PFSK-1 (cell line): ENCODE measurements at regions not wholly inside any gene's neighbourhood (a gene's known extent, or its start where the extent isn't known, plus 50 kb on each side); places are given as distances from the start of the nearest gene placed in this dataset.

Source experiments
- FOXP2 ChIP-seq: optimal IDR thresholded peaks from 2 replicates; pipeline ENCODE3; 2011; ENCODE audit warnings: borderline replicate concordance, control low read depth, inconsistent platforms; ENCODE audit not compliant: insufficient read depth; ENCODE audit errors: extremely low read length, extremely low read depth
- POLR2AphosphoS5 ChIP-seq: IDR thresholded peaks from 2 replicates; pipeline ENCODE4 v1.6.1; 2012; ENCODE audit warnings: low read depth, mild to moderate bottlenecking, control low read depth, low read length, moderate library complexity
- SIN3A ChIP-seq: IDR thresholded peaks from 2 replicates; pipeline ENCODE4 v1.6.1; 2012; ENCODE audit warnings: mild to moderate bottlenecking, low read length, moderate library complexity, borderline replicate concordance; ENCODE audit not compliant: insufficient read depth
- TAF1 ChIP-seq: IDR thresholded peaks from 2 replicates; pipeline ENCODE4 v1.6.1; 2012; ENCODE audit warnings: low read length, control low read depth, borderline replicate concordance; ENCODE audit not compliant: insufficient read depth
- TF ChIP-seq, protein P1 (sequence below), 2 experiments: IDR thresholded peaks; 2 replicates each; pipeline versions ENCODE4 v1.6.1 to v1.8.0; 2011 to 2012; ENCODE audit warnings: low read depth in 2 of 2, low read length in 2 of 2, control low read depth in 1 of 2, inconsistent platforms in 1 of 2, mild to moderate bottlenecking in 1 of 2, moderate library complexity in 1 of 2; ENCODE audit not compliant: insufficient read depth in 1 of 2

DNA sequence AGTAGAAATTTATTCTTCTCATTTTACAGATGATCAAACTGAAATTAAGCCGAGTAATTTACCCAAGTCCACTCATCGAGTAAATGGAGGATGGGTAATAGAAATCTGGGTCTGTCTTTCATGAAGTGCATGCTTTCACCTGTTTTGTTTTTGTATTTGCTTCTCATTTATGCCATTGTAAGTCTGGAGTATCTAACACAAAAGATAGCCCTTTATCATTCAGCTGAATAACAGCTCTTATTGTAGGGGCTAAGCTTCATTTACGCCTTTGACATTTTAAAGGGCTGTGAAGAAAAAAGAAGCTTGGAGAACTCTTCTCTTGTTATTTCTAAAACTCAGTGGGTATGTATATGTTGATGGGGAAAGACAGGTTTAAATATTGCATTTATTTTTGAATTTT, 1196.2 kb upstream of the TENM4 start:
- TF ChIP-seq SIN3A (no peak), POLR2AphosphoS5 (no peak), TAF1 (no peak), FOXP2 (no peak)
- TF ChIP-seq, protein P1, sequence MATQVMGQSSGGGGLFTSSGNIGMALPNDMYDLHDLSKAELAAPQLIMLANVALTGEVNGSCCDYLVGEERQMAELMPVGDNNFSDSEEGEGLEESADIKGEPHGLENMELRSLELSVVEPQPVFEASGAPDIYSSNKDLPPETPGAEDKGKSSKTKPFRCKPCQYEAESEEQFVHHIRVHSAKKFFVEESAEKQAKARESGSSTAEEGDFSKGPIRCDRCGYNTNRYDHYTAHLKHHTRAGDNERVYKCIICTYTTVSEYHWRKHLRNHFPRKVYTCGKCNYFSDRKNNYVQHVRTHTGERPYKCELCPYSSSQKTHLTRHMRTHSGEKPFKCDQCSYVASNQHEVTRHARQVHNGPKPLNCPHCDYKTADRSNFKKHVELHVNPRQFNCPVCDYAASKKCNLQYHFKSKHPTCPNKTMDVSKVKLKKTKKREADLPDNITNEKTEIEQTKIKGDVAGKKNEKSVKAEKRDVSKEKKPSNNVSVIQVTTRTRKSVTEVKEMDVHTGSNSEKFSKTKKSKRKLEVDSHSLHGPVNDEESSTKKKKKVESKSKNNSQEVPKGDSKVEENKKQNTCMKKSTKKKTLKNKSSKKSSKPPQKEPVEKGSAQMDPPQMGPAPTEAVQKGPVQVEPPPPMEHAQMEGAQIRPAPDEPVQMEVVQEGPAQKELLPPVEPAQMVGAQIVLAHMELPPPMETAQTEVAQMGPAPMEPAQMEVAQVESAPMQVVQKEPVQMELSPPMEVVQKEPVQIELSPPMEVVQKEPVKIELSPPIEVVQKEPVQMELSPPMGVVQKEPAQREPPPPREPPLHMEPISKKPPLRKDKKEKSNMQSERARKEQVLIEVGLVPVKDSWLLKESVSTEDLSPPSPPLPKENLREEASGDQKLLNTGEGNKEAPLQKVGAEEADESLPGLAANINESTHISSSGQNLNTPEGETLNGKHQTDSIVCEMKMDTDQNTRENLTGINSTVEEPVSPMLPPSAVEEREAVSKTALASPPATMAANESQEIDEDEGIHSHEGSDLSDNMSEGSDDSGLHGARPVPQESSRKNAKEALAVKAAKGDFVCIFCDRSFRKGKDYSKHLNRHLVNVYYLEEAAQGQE (IDR thresholded peaks at IDR 0.05; ENCODE audit: insufficient read depth in 1 of 2, low read depth in 2 of 2, low read length in 2 of 2): no peak

DNA sequence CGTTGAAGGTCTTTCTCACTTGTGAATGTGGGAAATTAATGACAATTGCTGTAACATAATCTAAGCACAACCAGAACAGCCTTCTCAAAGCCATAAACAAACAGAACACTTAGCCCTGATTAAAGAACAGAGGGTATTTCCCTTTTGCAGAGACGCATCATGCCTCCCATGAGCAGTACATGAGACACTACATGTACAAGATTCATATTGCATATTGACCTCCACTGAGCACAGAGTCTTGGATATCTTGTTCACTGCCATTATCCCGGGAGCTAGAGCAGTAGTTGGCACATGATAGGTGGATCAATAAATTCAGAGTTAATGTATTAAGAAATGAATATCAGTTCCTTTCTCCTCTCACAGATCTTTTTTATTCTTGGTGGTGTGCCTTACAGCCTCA, 1194.3 kb upstream of the TENM4 start:
- TF ChIP-seq SIN3A: no peak
- TF ChIP-seq POLR2AphosphoS5: no peak
- TF ChIP-seq, protein P1 (IDR thresholded peaks at IDR 0.05; ENCODE audit: insufficient read depth in 1 of 2, low read depth in 2 of 2, low read length in 2 of 2): no peak
- no peak for TF ChIP-seq FOXP2
- no peak for TF ChIP-seq TAF1

DNA sequence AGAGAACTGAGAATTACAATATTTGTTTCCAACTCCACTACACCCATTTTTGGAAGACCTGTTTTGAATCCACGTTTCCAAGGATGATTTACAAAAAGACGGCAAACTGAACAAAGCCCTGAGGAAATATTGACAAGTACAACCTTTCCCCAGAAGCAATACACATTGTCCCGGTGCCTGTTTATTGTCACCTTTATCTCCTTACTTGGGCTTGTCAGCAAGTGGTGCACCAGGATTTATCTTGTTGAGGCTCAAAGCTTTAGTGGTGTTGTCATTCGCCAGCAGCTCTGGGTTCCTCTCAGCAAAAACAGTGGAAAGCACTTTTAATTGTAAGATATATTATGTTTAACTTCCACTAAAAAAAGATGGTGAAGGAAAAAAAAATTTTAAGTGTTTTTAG, 1191.9 kb upstream of the TENM4 start:
- TF ChIP-seq, protein P1 (IDR thresholded peaks at IDR 0.05; ENCODE audit: insufficient read depth in 1 of 2, low read depth in 2 of 2, low read length in 2 of 2): no peak
- TF ChIP-seq SIN3A (no peak), FOXP2 (no peak)

DNA sequence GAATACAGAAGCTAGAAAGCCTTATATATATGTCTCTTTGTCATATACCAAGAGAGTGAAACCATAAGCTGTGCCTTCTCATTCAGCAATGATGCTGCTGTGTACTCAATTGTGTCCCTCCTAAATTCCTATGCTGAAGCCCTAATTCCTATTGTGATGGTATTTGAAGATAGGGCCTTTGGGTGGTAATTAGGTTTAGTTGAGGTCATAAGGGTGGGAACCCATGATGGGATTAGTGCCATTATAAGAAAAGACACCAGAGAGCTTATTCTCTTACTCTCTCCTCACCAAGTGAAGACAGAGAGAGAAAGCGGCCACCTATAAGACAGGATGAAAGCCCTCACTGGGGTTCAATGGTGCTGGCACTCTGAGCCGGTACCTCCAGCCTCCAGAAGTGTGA, 1191.3 kb upstream of the TENM4 start:
- TF ChIP-seq TAF1 (no peak), POLR2AphosphoS5 (no peak), SIN3A (no peak), FOXP2 (no peak)
- TF ChIP-seq, protein P1 (IDR thresholded peaks at IDR 0.05; ENCODE audit: insufficient read depth in 1 of 2, low read depth in 2 of 2, low read length in 2 of 2): no peak

- TF ChIP-seq POLR2AphosphoS5 (no peak), TAF1 (no peak), SIN3A (no peak)
These were observed 1188.6 kb upstream of the TENM4 start for GRCh38 chr11:80629466-80629865.

DNA sequence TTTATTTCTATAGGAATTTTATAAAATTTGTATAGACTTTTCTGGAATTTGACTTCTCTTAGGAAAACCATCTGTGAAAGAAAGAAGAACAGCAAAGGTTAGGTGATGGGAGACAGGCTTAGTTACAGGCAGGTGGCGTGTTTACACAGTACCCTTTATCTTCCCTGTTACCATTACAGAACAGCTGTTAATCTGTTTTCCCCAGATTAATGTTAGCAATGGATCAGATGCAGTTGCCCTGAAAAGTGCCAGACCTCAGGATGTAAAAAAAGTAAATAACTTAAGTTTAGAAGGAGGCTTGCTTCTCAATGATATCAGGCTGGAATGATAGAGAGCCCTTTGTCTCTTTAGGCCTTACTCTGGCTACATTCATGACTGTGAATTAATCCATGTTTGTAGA, 1186.5 kb upstream of the TENM4 start:
- TF ChIP-seq FOXP2 (no peak), TAF1 (no peak), POLR2AphosphoS5 (no peak), SIN3A (no peak)
- TF ChIP-seq, protein P1 (IDR thresholded peaks at IDR 0.05; ENCODE audit: insufficient read depth in 1 of 2, low read depth in 2 of 2, low read length in 2 of 2): no peak
